ENCODE measurements at regions not wholly inside any gene's neighbourhood (a gene's known extent, or its start where the extent isn't known, plus 50 kb on each side); places are given as distances from the start of the nearest gene placed in this dataset.

DNA sequence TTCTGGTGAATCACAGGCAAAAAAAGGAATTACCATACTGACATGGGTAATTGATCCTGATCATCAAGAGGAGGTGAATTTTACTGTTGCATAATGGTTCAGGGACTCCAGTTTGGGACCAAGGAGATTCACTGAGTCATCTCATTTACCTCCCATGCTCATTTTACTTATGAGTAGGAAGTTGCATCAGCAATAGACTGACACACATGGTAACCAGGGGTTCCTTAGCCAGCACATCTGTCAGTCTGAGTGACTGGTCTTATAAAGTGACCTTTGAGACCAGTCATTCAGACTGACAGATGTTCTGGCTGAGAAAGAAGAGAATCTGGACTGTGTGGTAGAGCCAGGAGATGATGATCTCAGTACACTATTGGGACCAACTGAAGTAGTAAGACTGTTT lies 384.6 kb upstream of the CD180 start:
- Histone ChIP-seq H3K23ac (ENCODE audit: low read depth, low read length, poor library complexity) (no peak overlapping the region), H3K79me1 (ENCODE audit: low read depth, low read length) (no peaks in the 10 kb centered on the region), H3K18ac (ENCODE audit: low read length) (no peak overlapping the region), H2BK120ac (ENCODE audit: low read depth, low read length) (no peak overlapping the region), H2AFZ (ENCODE audit: low read length) (no peak overlapping the region), H2BK5ac (ENCODE audit: low read length) (no peak overlapping the region), H2AK5ac (ENCODE audit: low read depth, low read length) (no peak overlapping the region), H4K8ac (ENCODE audit: low read depth, low read length) (no peak overlapping the region), H3K4me2 (ENCODE audit: insufficient read depth, low read length, poor library complexity, severe bottlenecking) (no peak overlapping the region), H3K4ac (ENCODE audit: low read length) (no peak overlapping the region), H2BK15ac (ENCODE audit: low read length) (no peak overlapping the region), H3K9ac (ENCODE audit: low read depth, low read length, poor library complexity) (no peak overlapping the region), H3K4me3 (ENCODE audit: low read length in 2 of 2) (no peak overlapping the region), H3K36me3 (replicated peaks in 1 of 2; ENCODE audit: control insufficient read depth in 2 of 2, insufficient read depth in 2 of 2, low read length in 2 of 2) (no peaks in the 10 kb centered on the region), H4K91ac (ENCODE audit: low read depth, low read length, poor library complexity) (no peak overlapping the region), H3K27me3 (ENCODE audit: control insufficient read depth in 3 of 3, insufficient read depth in 3 of 3, low read depth in 1 of 3, low read length in 3 of 3) (no peaks in the 10 kb centered on the region), H3K9me3 (replicated peaks in 1 of 2; ENCODE audit: control insufficient read depth in 2 of 2, insufficient read depth in 1 of 2, low read depth in 1 of 2, low read length in 2 of 2) (no peaks in the 10 kb centered on the region), H3K27ac (replicated peaks; ENCODE audit: low read length) (no peak overlapping the region), H3K4me1 (ENCODE audit: control insufficient read depth in 2 of 2, insufficient read depth in 1 of 2, low read depth in 1 of 2, low read length in 2 of 2) (no peaks in the 10 kb centered on the region), H3K14ac (ENCODE audit: low read length) (no peak overlapping the region), H2BK12ac (ENCODE audit: low read length) (no peak overlapping the region)
- DNase-seq (ENCODE audit: low spot score) = no peak

DNA sequence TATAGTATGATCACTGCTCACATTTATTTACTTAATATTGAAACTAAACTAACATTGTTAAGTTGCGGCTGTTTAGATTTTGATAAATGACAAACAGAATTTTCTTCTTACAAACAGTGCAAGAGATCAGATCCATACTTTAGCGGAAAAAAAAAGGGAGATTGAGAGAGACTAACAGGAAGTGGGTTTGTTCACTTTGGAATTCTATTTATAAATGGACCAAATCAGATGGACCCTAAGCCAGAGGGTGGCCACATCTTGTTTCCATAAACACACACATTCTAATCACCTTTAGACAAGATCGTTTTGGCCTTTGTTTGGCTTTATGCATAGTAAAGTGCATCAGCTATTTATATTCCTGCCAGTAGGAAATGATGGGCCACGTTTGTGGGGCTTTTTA lies 381.4 kb upstream of the CD180 start:
- Histone ChIP-seq H2AK5ac (ENCODE audit: low read depth, low read length) (no peak overlapping the region), H4K91ac (ENCODE audit: low read depth, low read length, poor library complexity) (no peak overlapping the region), H3K14ac (ENCODE audit: low read length) (no peak overlapping the region), H2BK12ac (ENCODE audit: low read length) (no peak overlapping the region), H3K4ac (ENCODE audit: low read length) (no peak overlapping the region), H3K9me3 (replicated peaks in 1 of 2; ENCODE audit: control insufficient read depth in 2 of 2, insufficient read depth in 1 of 2, low read depth in 1 of 2, low read length in 2 of 2) (peaks cover 0 to 6% of the 10 kb centered on the region in 2 donors), H3K4me2 (ENCODE audit: insufficient read depth, low read length, poor library complexity, severe bottlenecking) (no peak overlapping the region), H3K27me3 (ENCODE audit: control insufficient read depth in 3 of 3, insufficient read depth in 3 of 3, low read depth in 1 of 3, low read length in 3 of 3) (no peaks in the 10 kb centered on the region), H3K4me3 (ENCODE audit: low read length in 2 of 2) (no peak overlapping the region), H2BK15ac (ENCODE audit: low read length) (no peak overlapping the region), H3K9ac (ENCODE audit: low read depth, low read length, poor library complexity) (no peak overlapping the region), H3K36me3 (replicated peaks in 1 of 2; ENCODE audit: control insufficient read depth in 2 of 2, insufficient read depth in 2 of 2, low read length in 2 of 2) (no peaks in the 10 kb centered on the region), H3K18ac (ENCODE audit: low read length) (no peak overlapping the region), H3K27ac (replicated peaks; ENCODE audit: low read length) (no peak overlapping the region), H2BK120ac (ENCODE audit: low read depth, low read length) (no peak overlapping the region), H3K79me1 (ENCODE audit: low read depth, low read length) (no peaks in the 10 kb centered on the region), H2AFZ (ENCODE audit: low read length) (peak overlapping the region; percentile 58), H4K8ac (ENCODE audit: low read depth, low read length) (no peak overlapping the region), H2BK5ac (ENCODE audit: low read length) (no peak overlapping the region), H3K23ac (ENCODE audit: low read depth, low read length, poor library complexity) (no peak overlapping the region), H3K4me1 (ENCODE audit: control insufficient read depth in 2 of 2, insufficient read depth in 1 of 2, low read depth in 1 of 2, low read length in 2 of 2) (no peaks in the 10 kb centered on the region)
- DNase-seq (ENCODE audit: low spot score) = no peak
- no CpG with 5 or more reads among the region's 4 CpGs for WGBS, 2 donors (ENCODE audit: extremely low coverage in 2 of 2, insufficient read length in 2 of 2, insufficient replicate concordance in 1 of 2)

DNA sequence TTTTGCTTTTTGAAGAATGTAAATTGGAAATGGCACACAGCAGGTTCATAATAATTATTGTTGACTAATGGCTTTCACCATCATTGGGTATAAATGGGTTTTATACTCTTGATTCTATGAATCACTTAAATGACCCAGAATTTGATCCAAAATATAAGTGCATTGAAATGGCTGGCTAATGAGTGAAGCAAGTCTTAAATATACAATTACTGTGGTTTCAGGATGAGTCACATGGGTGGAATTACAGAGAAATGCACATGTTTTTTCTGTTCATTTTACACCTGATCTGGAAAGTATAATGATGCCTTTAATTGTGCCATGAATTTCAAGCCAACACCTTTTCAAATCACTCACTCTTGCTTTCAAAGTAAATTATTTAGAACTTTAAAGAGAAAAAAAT lies 380.8 kb upstream of the CD180 start:
- no peak overlapping the region for H4K8ac ChIP-seq (ENCODE audit: low read depth, low read length)
- no peaks in the 10 kb centered on the region for H3K79me1 ChIP-seq (ENCODE audit: low read depth, low read length)
- H3K36me3 ChIP-seq (replicated peaks in 1 of 2; ENCODE audit: control insufficient read depth in 2 of 2, insufficient read depth in 2 of 2, low read length in 2 of 2) = no peaks in the 10 kb centered on the region
- H2BK12ac ChIP-seq (ENCODE audit: low read length) = no peak overlapping the region
- no peak overlapping the region for H3K9ac ChIP-seq (ENCODE audit: low read depth, low read length, poor library complexity)
- H3K4me3 ChIP-seq (ENCODE audit: low read length in 2 of 2) = no peak overlapping the region
- H2BK15ac ChIP-seq (ENCODE audit: low read length) = no peak overlapping the region
- no peak overlapping the region for H3K4ac ChIP-seq (ENCODE audit: low read length)
- no peak for DNase-seq (ENCODE audit: low spot score)
- no peak overlapping the region for H3K4me2 ChIP-seq (ENCODE audit: insufficient read depth, low read length, poor library complexity, severe bottlenecking)
- H2BK5ac ChIP-seq (ENCODE audit: low read length) = no peak overlapping the region
- H2BK120ac ChIP-seq (ENCODE audit: low read depth, low read length) = no peak overlapping the region
- H3K23ac ChIP-seq (ENCODE audit: low read depth, low read length, poor library complexity) = no peak overlapping the region
- no peaks in the 10 kb centered on the region for H3K4me1 ChIP-seq (ENCODE audit: control insufficient read depth in 2 of 2, insufficient read depth in 1 of 2, low read depth in 1 of 2, low read length in 2 of 2)
- no peak overlapping the region for H3K18ac ChIP-seq (ENCODE audit: low read length)
- no peaks in the 10 kb centered on the region for H3K27me3 ChIP-seq (ENCODE audit: control insufficient read depth in 3 of 3, insufficient read depth in 3 of 3, low read depth in 1 of 3, low read length in 3 of 3)
- no peak overlapping the region for H2AK5ac ChIP-seq (ENCODE audit: low read depth, low read length)
- H3K9me3 ChIP-seq (replicated peaks in 1 of 2; ENCODE audit: control insufficient read depth in 2 of 2, insufficient read depth in 1 of 2, low read depth in 1 of 2, low read length in 2 of 2) = peaks cover 0 to 6% of the 10 kb centered on the region in 2 donors
- H3K27ac ChIP-seq (replicated peaks; ENCODE audit: low read length) = no peak overlapping the region
- no peak overlapping the region for H2AFZ ChIP-seq (ENCODE audit: low read length)
- no peak overlapping the region for H3K14ac ChIP-seq (ENCODE audit: low read length)
- no peak overlapping the region for H4K91ac ChIP-seq (ENCODE audit: low read depth, low read length, poor library complexity)

DNA sequence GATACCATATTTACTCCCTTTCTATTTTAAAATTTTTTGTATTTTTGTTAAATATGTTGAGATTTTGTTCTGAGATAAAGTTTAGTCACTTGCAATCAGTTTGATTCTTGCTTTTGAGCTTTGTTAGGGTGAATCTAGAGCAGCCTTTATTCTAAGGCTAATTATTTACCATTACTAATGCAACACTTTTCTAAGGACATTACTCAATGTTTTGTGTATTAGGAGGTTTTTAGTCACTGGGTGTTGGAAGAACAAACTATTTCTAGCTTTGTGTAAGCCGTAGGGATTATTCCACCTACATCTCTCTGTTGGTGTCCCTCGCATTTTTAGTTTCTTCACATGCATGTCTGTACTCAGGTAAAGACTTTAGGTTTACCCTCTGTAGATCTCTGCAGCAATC lies 379.5 kb upstream of the CD180 start:
- Histone ChIP-seq H3K27ac (replicated peaks; ENCODE audit: low read length) (no peak overlapping the region), H4K91ac (ENCODE audit: low read depth, low read length, poor library complexity) (no peak overlapping the region), H3K18ac (ENCODE audit: low read length) (no peak overlapping the region), H2AK5ac (ENCODE audit: low read depth, low read length) (no peak overlapping the region), H3K14ac (ENCODE audit: low read length) (no peak overlapping the region), H3K79me1 (ENCODE audit: low read depth, low read length) (no peaks in the 10 kb centered on the region), H3K23ac (ENCODE audit: low read depth, low read length, poor library complexity) (no peak overlapping the region), H4K8ac (ENCODE audit: low read depth, low read length) (no peak overlapping the region), H2BK12ac (ENCODE audit: low read length) (no peak overlapping the region), H2AFZ (ENCODE audit: low read length) (no peak overlapping the region), H3K4me3 (ENCODE audit: low read length in 2 of 2) (no peak overlapping the region), H3K27me3 (ENCODE audit: control insufficient read depth in 3 of 3, insufficient read depth in 3 of 3, low read depth in 1 of 3, low read length in 3 of 3) (no peaks in the 10 kb centered on the region), H3K4me2 (ENCODE audit: insufficient read depth, low read length, poor library complexity, severe bottlenecking) (no peak overlapping the region), H2BK5ac (ENCODE audit: low read length) (no peak overlapping the region), H2BK15ac (ENCODE audit: low read length) (no peak overlapping the region), H2BK120ac (ENCODE audit: low read depth, low read length) (no peak overlapping the region), H3K36me3 (replicated peaks in 1 of 2; ENCODE audit: control insufficient read depth in 2 of 2, insufficient read depth in 2 of 2, low read length in 2 of 2) (no peaks in the 10 kb centered on the region), H3K4ac (ENCODE audit: low read length) (no peak overlapping the region), H3K9me3 (replicated peaks in 1 of 2; ENCODE audit: control insufficient read depth in 2 of 2, insufficient read depth in 1 of 2, low read depth in 1 of 2, low read length in 2 of 2) (peaks cover 0 to 6% of the 10 kb centered on the region in 2 donors), H3K4me1 (ENCODE audit: control insufficient read depth in 2 of 2, insufficient read depth in 1 of 2, low read depth in 1 of 2, low read length in 2 of 2) (no peaks in the 10 kb centered on the region), H3K9ac (ENCODE audit: low read depth, low read length, poor library complexity) (no peak overlapping the region)
- no peak for DNase-seq (ENCODE audit: low spot score)
- WGBS, 2 donors (ENCODE audit: extremely low coverage in 2 of 2, insufficient read length in 2 of 2, insufficient replicate concordance in 1 of 2) = no CpG with 5 or more reads among the region's 2 CpGs
